A549 (cell line): ENCODE measurements at regions not wholly inside any gene's neighbourhood (a gene's known extent, or its start where the extent isn't known, plus 50 kb on each side); places are given as distances from the start of the nearest gene placed in this dataset.

ENCODE experiments used
- ATAC-seq, 2 experiments: fragments of 200-7000 bp in 1 of 2; fragments of >200 bp in 1 of 2; cut with Nextera tagmentation in 1 of 2; cut with Tn5 transposase in 1 of 2; 3 replicates each; pipeline versions ENCODE4 v1.8.0 to v1.9.1; 2018 to 2020; ENCODE audit warnings: mild to moderate bottlenecking in 1 of 2, moderate library complexity in 1 of 2
- CTCF ChIA-PET: fragments of 300-600 bp; sonication (Branson Sonifier 250); formaldehyde crosslinking; extraction: SDS; loops from one replicate; lab custom pipeline; 2021; ENCODE audit warnings: antibody characterized with exemption, inconsistent platforms; lab: Yijun Ruan, JAX
- POLR2A ChIA-PET: fragments of 350-600 bp; formaldehyde crosslinking; extraction: SDS; loops from one replicate; lab custom pipeline; 2021; ENCODE audit warnings: antibody characterized with exemption, inconsistent platforms; lab: Yijun Ruan, JAX
- DNase-seq, 2 experiments: peaks; one replicate each; pipeline versions ENCODE4 v3.0.0 to v3.0.0-alpha.2; 2011 to 2016; ENCODE audit warnings: low read depth in 1 of 2, low spot score in 1 of 2
- FAIRE-seq: peaks from 2 replicates; lab custom pipeline; 2011; peaks lifted over from hg19 to GRCh38; lab: Jason Lieb, UNC
- H3K27ac ChIP-seq, 2 experiments: fragments of >200 bp; sonication (Bioruptor Twin); formaldehyde crosslinking; 3 replicates each; pipeline ENCODE4 v1.5.1; 2016 to 2017
- H3K4me1 ChIP-seq: fragments of >200 bp; sonication (Bioruptor Twin); formaldehyde crosslinking; 3 replicates; pipeline ENCODE4 v1.6.1; 2016
- H3K4me2 ChIP-seq: fragments of >200 bp; sonication (Bioruptor Twin); formaldehyde crosslinking; 3 replicates; pipeline ENCODE4 v1.6.1; 2016
- H3K4me3 ChIP-seq: fragments of >200 bp; sonication (Bioruptor Twin); formaldehyde crosslinking; 3 replicates; pipeline ENCODE4 v1.5.1; 2016
- H3K9me3 ChIP-seq: fragments of >200 bp; sonication (Bioruptor Twin); formaldehyde crosslinking; 3 replicates; pipeline ENCODE4 v1.6.1; 2016
- CBX8 ChIP-seq: fragments of 200-600 bp; sonication (generic); IDR thresholded peaks from 2 replicates; pipeline ENCODE4 v1.6.1; 2016
- CEBPB ChIP-seq, 2 experiments: fragments of >200 bp in 1 of 2; sonication (Bioruptor Twin) in 1 of 2; formaldehyde crosslinking in 1 of 2; IDR thresholded peaks; 2 replicates each; pipeline ENCODE4 v1.6.1; 2012 to 2016
- CHD4 ChIP-seq: fragments of 200-600 bp; sonication (generic); IDR thresholded peaks from 2 replicates; pipeline ENCODE4 v1.6.1; 2016; ENCODE audit warnings: antibody characterized with exemption, mild to moderate bottlenecking, borderline replicate concordance
- EHMT2 ChIP-seq: fragments of 200-600 bp; sonication (generic); IDR thresholded peaks from 2 replicates; pipeline ENCODE4 v1.6.1; 2016; ENCODE audit warnings: antibody characterized with exemption, low read depth, mild to moderate bottlenecking, moderate library complexity
- ESRRA ChIP-seq: fragments of 150-350 bp; IDR thresholded peaks from 2 replicates; pipeline ENCODE4 v1.6.1; 2014; ENCODE audit warnings: mild to moderate bottlenecking, low read length, borderline replicate concordance
- FOSL2 ChIP-seq, 2 experiments: fragments of 450-650 bp in 1 of 2; fragments of >200 bp in 1 of 2; sonication (Bioruptor Twin) in 1 of 2; formaldehyde crosslinking; IDR thresholded peaks; 2 replicates each; pipeline versions ENCODE4 v1.5.0 to v1.6.1; 2016 to 2020; ENCODE audit warnings: mild to moderate bottlenecking in 1 of 2, moderate library complexity in 1 of 2
- GATA3 ChIP-seq: IDR thresholded peaks from 2 replicates; pipeline ENCODE4 v1.6.1; 2012; ENCODE audit warnings: borderline replicate concordance
- HDAC2 ChIP-seq: fragments of 200-600 bp; sonication (generic); IDR thresholded peaks from 2 replicates; pipeline ENCODE4 v1.6.1; 2016
- HOXA7 ChIP-seq: fragments of 250-450 bp; sonication (Bioruptor Pico); IDR thresholded peaks from 2 replicates; pipeline ENCODE4 v1.5.0; 2020; ENCODE audit warnings: mild to moderate bottlenecking, moderate library complexity
- HOXB5 ChIP-seq: fragments of 250-450 bp; sonication (Bioruptor Pico); IDR thresholded peaks from 2 replicates; pipeline ENCODE4 v1.5.0; 2020; ENCODE audit warnings: mild to moderate bottlenecking, moderate library complexity
- KDM1A ChIP-seq: fragments of 200-600 bp; sonication (generic); IDR thresholded peaks from 2 replicates; pipeline ENCODE4 v1.6.1; 2016; ENCODE audit warnings: low read depth, mild to moderate bottlenecking
- MAFK ChIP-seq: fragments of 450-650 bp; IDR thresholded peaks from 2 replicates; pipeline ENCODE4 v1.6.1; 2014; ENCODE audit not compliant: partially characterized antibody
- MYC ChIP-seq: IDR thresholded peaks from 2 replicates; pipeline ENCODE4 v1.6.1; 2012; ENCODE audit warnings: mild to moderate bottlenecking, inconsistent platforms, low read length, improper control_type of control experiment, borderline replicate concordance
- NFE2L2 ChIP-seq: fragments of 150-350 bp; conservative IDR thresholded peaks from 2 replicates; pipeline ENCODE4 v1.6.1; 2014; ENCODE audit warnings: low read length
- NPAS2 ChIP-seq: fragments of 250-450 bp; sonication (Bioruptor Pico); IDR thresholded peaks from 2 replicates; pipeline ENCODE4 v1.8.0; 2022; ENCODE audit warnings: mild to moderate bottlenecking, moderate library complexity, borderline replicate concordance
- POLR2AphosphoS2 ChIP-seq: conservative IDR thresholded peaks from 2 replicates; pipeline ENCODE4 v1.6.1; 2012; ENCODE audit warnings: low read length, improper control_type of control experiment, inconsistent platforms
- RAD21 ChIP-seq, 2 experiments: fragments of >200 bp in 1 of 2; sonication (Bioruptor Twin) in 1 of 2; formaldehyde crosslinking in 1 of 2; IDR thresholded peaks in 1 of 2; conservative IDR thresholded peaks in 1 of 2; 2 replicates in 1 of 2; 3 replicates in 1 of 2; pipeline ENCODE4 v1.6.1; 2012 to 2018; ENCODE audit warnings: inconsistent platforms in 1 of 2
- RNF2 ChIP-seq: fragments of 200-600 bp; sonication (generic); IDR thresholded peaks from 2 replicates; pipeline ENCODE4 v1.6.1; 2016; ENCODE audit warnings: low read depth, mild to moderate bottlenecking, antibody characterized with exemption, moderate library complexity, borderline replicate concordance
- SMC3 ChIP-seq: fragments of >200 bp; sonication (Bioruptor Twin); formaldehyde crosslinking; IDR thresholded peaks from 3 replicates; pipeline ENCODE4 v1.6.1; 2018; ENCODE audit warnings: inconsistent platforms
- TFCP2L1 ChIP-seq: fragments of 250-450 bp; sonication (Bioruptor Pico); IDR thresholded peaks from 2 replicates; pipeline ENCODE4 v1.5.0; 2021; ENCODE audit warnings: mild to moderate bottlenecking
- TP53 ChIP-seq: fragments of 250-450 bp; sonication (Bioruptor Pico); IDR thresholded peaks from 2 replicates; pipeline ENCODE4 v1.5.0; 2021; ENCODE audit warnings: mild to moderate bottlenecking, moderate library complexity
- ZC3H11A ChIP-seq: fragments of 450-650 bp; IDR thresholded peaks from 2 replicates; pipeline ENCODE4 v1.6.1; 2014; ENCODE audit warnings: antibody characterized with exemption, mild to moderate bottlenecking
- ZNF302 ChIP-seq: fragments of 250-450 bp; sonication (Bioruptor Pico); IDR thresholded peaks from 2 replicates; pipeline ENCODE4 v1.9.0; 2021; ENCODE audit warnings: inconsistent platforms, mild to moderate bottlenecking, moderate library complexity
- ZSCAN20 ChIP-seq: fragments of 250-450 bp; sonication (Bioruptor Pico); IDR thresholded peaks from 2 replicates; pipeline ENCODE4 v1.8.0; 2022; ENCODE audit warnings: mild to moderate bottlenecking, moderate library complexity
- WGBS: methylation state at CpG from one replicate; pipeline ENCODE4 v1.1.6; 2017; ENCODE audit errors: missing lambda C conversion rate; 5-methylcytosine and 5-hydroxymethylcytosine counted together
- TF ChIP-seq, protein P1 (sequence below): fragments of 450-650 bp; IDR thresholded peaks from 2 replicates; pipeline ENCODE4 v1.6.1; 2014; ENCODE audit warnings: antibody characterized with exemption
- TF ChIP-seq, protein P2 (sequence below): IDR thresholded peaks from 2 replicates; pipeline ENCODE4 v1.6.1; 2012
- TF ChIP-seq, protein P3 (sequence below): IDR thresholded peaks from 2 replicates; pipeline ENCODE4 v1.6.1; 2012; ENCODE audit warnings: low read depth, borderline replicate concordance
- TF ChIP-seq, protein P4 (sequence below): IDR thresholded peaks from 2 replicates; pipeline ENCODE4 v1.6.1; 2012

DNA sequence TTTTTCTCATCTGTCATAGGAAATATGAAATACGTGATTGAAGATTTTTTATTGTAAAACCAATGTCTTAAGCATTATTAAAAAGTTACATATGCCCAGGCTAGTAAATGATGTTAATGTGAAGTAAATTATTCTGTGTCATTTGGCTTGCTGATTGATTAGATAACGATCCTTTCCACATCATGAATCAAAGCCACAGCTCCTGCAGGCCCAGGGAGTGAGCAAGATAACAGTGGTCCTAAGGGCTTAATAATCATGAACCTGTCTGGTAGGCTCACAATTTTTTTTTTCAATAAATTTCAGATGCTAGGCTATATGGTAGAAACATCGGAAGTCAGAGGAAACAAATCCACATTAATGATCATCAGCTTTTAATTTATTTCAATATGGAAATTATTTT is 269.0 kb upstream of the SLC10A2 start:
- no peak overlapping the region for H3K4me3 ChIP-seq
- no peak for FAIRE-seq
- H3K9me3 ChIP-seq, result no peaks in the 10 kb centered on the region
- ChIA-PET CTCF (no interaction called here), POLR2A (no interaction called here)
- H3K4me1 ChIP-seq, result no peaks in the 10 kb centered on the region
- H3K27ac ChIP-seq, result no peak overlapping the region
- no peak overlapping the region for H3K4me2 ChIP-seq
- WGBS, result 17% methylated on average over 3 of the region's 3 CpGs
- TF ChIP-seq POLR2AphosphoS2, result no peak
- no peak for TF ChIP-seq ZC3H11A
- TF ChIP-seq, protein P1, sequence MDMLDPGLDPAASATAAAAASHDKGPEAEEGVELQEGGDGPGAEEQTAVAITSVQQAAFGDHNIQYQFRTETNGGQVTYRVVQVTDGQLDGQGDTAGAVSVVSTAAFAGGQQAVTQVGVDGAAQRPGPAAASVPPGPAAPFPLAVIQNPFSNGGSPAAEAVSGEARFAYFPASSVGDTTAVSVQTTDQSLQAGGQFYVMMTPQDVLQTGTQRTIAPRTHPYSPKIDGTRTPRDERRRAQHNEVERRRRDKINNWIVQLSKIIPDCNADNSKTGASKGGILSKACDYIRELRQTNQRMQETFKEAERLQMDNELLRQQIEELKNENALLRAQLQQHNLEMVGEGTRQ, result no peak
- TF ChIP-seq FOSL2 (IDR thresholded peaks at IDR 0.05), result no peak
- no peak for TF ChIP-seq FOSL2 (CRISPR knock-in tag; IDR thresholded peaks at IDR 0.05)
- no peak for TF ChIP-seq SMC3
- TF ChIP-seq CHD4, result no peak
- TF ChIP-seq TFCP2L1 (CRISPR knock-in tag), result no peak
- no peak for TF ChIP-seq HOXB5 (CRISPR knock-in tag)
- TF ChIP-seq, protein P2, sequence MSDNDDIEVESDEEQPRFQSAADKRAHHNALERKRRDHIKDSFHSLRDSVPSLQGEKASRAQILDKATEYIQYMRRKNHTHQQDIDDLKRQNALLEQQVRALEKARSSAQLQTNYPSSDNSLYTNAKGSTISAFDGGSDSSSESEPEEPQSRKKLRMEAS, result no peak
- no peak for TF ChIP-seq MYC
- TF ChIP-seq ZNF302, result no peak
- no peak for TF ChIP-seq KDM1A
- TF ChIP-seq ZSCAN20 (CRISPR knock-in tag), result no peak
- TF ChIP-seq HDAC2, result no peak
- no peak for TF ChIP-seq HOXA7 (CRISPR knock-in tag)
- no peak for DNase-seq
- no peak for ATAC-seq

DNA sequence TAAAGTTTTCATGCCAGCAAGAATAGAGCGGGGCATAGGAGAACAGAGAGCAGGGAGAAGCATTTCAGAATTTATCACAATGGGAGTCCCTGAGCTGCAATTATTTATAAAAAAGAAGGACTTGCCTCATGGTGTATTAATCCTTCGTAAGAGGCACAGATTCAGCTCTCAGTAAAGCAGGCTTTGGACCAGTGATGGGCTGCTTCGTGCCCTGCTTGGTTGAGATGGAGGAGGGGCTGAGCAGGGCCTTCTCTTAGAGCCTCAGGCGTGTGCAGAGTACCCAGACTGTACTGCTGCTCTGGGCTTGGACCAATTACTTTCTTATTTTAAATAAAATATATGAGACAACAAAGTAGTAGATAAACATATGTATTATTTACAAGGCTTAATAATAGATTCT is 265.7 kb upstream of the SLC10A2 start:
- H3K4me1 ChIP-seq, result no peaks in the 10 kb centered on the region
- no peaks in the 10 kb centered on the region for H3K9me3 ChIP-seq
- CTCF ChIA-PET, result no interaction called here
- POLR2A ChIA-PET, result no interaction called here
- 20% methylated on average over 4 of the region's 4 CpGs for WGBS
- H3K27ac ChIP-seq, result no peak overlapping the region
- no peak overlapping the region for H3K4me3 ChIP-seq
- DNase-seq, result no peak
- no peak for ATAC-seq
- no peak for FAIRE-seq
- TF ChIP-seq CBX8 (no peak), RNF2 (no peak), ESRRA (no peak), NPAS2 (CRISPR knock-in tag) (no peak), MAFK (no peak)
- TF ChIP-seq, protein P3, sequence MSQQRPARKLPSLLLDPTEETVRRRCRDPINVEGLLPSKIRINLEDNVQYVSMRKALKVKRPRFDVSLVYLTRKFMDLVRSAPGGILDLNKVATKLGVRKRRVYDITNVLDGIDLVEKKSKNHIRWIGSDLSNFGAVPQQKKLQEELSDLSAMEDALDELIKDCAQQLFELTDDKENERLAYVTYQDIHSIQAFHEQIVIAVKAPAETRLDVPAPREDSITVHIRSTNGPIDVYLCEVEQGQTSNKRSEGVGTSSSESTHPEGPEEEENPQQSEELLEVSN, result no peak
- no peak overlapping the region for H3K4me2 ChIP-seq

DNA sequence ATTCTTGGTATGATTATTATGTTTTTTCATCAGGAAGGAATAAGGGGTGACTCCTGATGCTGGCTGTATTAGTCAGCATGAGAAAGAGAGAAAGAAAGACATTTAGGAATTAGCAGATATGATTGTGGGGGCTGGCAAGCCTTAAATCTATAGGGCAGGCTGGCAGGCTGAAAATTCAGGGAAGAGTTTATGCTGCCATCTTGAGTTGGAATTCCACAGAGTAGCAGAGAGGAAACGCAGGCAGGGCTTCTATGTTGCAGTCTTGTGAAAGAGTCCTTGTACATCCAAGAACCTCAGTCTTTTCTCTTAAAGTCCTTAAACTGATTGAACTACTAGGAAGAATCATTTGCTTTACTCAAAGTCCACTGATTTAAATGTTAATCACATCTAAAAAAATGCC is 262.7 kb upstream of the SLC10A2 start:
- Histone ChIP-seq H3K4me3 (no peak overlapping the region), H3K4me1 (no peaks in the 10 kb centered on the region), H3K27ac (no peak overlapping the region), H3K4me2 (no peak overlapping the region), H3K9me3 (no peaks in the 10 kb centered on the region)
- ATAC-seq (no peak), FAIRE-seq (no peak), DNase-seq (no peak)
- WGBS, result 0% methylated on average over 1 of the region's 1 CpG
- CTCF ChIA-PET, result no interaction called here
- POLR2A ChIA-PET, result no interaction called here
- TF ChIP-seq EHMT2, result no peak
- TF ChIP-seq TP53 (CRISPR knock-in tag), result no peak
- TF ChIP-seq NFE2L2, result no peak
- no peak for TF ChIP-seq RAD21 (conservative IDR thresholded peaks at IDR 0.05 in 1 of 2, IDR thresholded peaks at IDR 0.05 in 1 of 2)
- TF ChIP-seq POLR2AphosphoS2, result no peak
- TF ChIP-seq GATA3, result no peak
- TF ChIP-seq ZNF302, result no peak
- TF ChIP-seq, protein P1, result no peak
- TF ChIP-seq HDAC2, result no peak
- TF ChIP-seq, protein P4, sequence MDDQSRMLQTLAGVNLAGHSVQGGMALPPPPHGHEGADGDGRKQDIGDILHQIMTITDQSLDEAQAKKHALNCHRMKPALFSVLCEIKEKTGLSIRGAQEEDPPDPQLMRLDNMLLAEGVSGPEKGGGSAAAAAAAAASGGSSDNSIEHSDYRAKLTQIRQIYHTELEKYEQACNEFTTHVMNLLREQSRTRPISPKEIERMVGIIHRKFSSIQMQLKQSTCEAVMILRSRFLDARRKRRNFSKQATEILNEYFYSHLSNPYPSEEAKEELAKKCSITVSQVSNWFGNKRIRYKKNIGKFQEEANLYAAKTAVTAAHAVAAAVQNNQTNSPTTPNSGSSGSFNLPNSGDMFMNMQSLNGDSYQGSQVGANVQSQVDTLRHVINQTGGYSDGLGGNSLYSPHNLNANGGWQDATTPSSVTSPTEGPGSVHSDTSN, result no peak
- no peak for TF ChIP-seq CEBPB (IDR thresholded peaks at IDR 0.05)
